Esophagus muscularis mucosa (tissue), 4 donors: ENCODE measurements at regions not wholly inside any gene's neighbourhood (a gene's known extent, or its start where the extent isn't known, plus 50 kb on each side); places are given as distances from the start of the nearest gene placed in this dataset.

Experiments
- CTCF ChIP-seq, 3 experiments: fragments of 200-600 bp in 2 of 3; fragments of 450-650 bp in 1 of 3; sonication (generic) in 2 of 3; IDR thresholded peaks; one replicate each; pipeline ENCODE4 v1.5.1; 2017 to 2019; ENCODE audit warnings: antibody characterized with exemption in 3 of 3, mild to moderate bottlenecking in 2 of 3, moderate library complexity in 1 of 3
- EP300 ChIP-seq: sonication (generic); formaldehyde crosslinking; IDR thresholded peaks from one replicate; pipeline ENCODE4 v1.6.1; 2017; ENCODE audit warnings: antibody characterized with exemption
- POLR2A ChIP-seq: fragments of 450-650 bp; IDR thresholded peaks from one replicate; pipeline ENCODE4 v1.6.1; 2017; ENCODE audit warnings: antibody characterized with exemption, moderate library complexity, mild to moderate bottlenecking, low read depth
- POLR2AphosphoS5 ChIP-seq, 2 donors: sonication (generic); formaldehyde crosslinking; IDR thresholded peaks; one replicate each; pipeline ENCODE4 v1.6.1; 2017; ENCODE audit warnings: antibody characterized with exemption in 2 of 2

- TF ChIP-seq CTCF (IDR thresholded peaks at IDR 0.05) (no peak), POLR2A (no peak), POLR2AphosphoS5 (IDR thresholded peaks at IDR 0.05) (no peak), EP300 (no peak)
Measured at GRCh38 chr16:85221771-85222154, 109.5 kb upstream of the CIBAR2 start.
